Amygdala (tissue), 56 donors: ENCODE measurements at regions not wholly inside any gene's neighbourhood (a gene's known extent, or its start where the extent isn't known, plus 50 kb on each side); places are given as distances from the start of the nearest gene placed in this dataset.

Experiments used
- DNase-seq, 56 donors: peaks; one replicate each; lab custom pipeline; 2025; lab: John Stamatoyannopoulos, UW

DNA sequence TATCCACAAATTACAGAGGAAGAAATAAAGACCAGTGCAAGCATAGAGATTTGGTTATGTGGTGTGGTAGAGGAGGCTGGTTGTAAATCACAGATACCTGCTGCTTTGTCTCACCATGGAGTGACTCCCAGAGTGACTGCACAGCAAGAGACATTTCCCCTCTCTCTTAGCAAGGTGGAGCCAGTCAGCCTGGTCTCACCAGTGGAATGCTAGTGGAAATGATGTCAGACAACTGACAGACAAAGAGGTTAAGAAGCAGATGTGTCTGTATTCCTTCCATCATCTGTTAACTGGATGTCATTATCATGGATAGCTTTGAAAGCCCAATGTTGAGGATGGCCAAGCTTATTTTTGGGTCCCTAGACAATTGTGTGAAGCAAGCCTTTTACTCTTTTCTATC, 509.4 kb upstream of the SEMA6A start:
- DNase-seq, result peak in 3 of 56 donors; percentile 2 to 24 (median 5)

DNA sequence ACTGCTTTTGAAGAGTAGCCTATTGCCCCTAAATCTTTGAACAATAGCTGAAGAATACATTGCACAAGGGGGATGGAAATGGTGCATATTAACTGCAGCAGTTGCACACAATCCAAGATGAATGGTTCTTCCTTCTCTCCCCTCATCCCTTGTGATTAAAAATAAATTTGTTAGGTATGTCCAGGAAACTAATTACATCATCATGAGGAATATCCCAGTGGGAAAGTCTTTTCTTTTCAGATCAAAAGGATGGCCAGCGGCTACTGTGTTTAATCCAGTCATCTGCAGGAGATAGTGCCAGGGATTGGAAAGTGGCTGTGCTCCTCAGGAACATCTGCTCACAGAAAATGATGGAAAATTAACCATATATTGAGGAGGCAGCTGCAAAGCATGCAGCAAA, 508.4 kb upstream of the SEMA6A start:
- DNase-seq, result no peak

DNA sequence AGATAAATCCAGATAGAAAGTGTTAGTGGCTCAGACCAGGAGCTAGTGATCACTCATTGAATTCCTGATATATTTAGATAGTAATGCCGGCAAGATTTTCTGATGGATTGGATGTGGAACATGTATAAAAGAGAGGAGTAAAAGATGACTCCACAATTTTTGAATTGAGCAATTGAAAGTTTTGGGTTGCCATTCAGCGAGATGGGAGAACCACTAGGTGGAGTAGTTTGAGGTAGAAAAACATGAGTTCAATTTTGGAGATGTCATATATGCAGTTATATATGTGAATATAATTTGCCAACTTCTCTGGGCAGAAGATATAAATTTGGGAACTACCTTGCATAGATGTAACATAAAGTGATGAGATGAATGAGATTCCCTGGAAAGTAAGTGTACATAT, 502.5 kb upstream of the SEMA6A start:
- DNase-seq, result no peak

DNA sequence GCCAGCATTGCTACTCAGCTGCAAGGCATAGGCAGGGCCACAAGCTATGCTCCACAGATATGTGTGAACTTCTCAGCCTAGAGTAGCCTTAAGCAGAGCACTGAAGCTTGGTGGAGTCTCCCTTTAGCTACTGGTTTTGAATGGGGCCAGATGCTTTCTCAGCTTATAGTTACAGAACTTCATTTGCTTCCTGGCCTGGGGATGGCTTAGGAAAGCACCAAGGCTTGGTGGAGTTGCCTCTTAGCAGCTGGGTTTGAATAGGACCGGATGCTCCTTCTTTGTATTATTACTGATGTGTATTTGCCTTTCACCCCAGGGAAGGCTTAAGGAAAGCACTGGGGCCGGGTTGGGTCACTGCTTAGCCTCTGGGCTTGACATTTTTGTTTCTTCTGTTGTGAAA, 497.8 kb upstream of the SEMA6A start:
- DNase-seq, result no peak

DNA sequence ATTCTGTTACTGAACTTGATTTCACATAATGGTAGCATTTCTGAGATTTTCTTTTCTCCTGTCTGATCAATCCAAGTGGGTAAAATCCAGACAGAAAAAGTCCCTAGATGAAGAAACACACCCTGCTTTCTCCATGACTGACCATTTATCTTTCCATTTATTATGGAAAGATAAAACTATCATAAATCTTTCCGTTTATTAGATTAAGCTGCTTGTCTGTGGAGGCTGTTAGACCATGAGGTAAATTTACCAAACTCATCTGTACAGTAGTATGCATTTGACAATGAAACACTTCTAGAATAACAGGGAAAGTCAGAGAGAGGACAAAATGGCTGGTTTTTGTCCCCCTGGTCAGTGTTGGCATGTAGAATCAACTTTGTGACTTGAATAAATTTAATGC, 491.2 kb upstream of the SEMA6A start:
- no peak for DNase-seq

DNA sequence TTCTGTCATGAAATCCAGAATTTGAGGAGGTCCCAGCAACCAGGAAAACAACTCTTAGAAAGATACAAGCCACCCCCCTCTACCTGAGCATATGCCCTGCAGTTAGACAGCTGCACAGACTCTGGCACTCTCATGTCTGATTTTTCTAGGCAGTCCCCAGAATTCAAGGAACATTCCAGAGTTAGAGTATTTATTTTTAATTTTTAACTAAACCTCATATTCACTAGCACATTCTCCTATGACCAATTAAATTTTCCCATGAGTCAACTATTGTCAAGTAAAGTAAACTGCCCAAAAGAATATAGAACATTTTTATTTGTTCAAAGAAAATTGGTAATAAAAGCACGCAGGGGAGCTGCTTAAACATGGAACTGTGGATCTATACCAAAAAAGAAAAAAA, 490.5 kb upstream of the SEMA6A start:
- DNase-seq, result no peak

DNA sequence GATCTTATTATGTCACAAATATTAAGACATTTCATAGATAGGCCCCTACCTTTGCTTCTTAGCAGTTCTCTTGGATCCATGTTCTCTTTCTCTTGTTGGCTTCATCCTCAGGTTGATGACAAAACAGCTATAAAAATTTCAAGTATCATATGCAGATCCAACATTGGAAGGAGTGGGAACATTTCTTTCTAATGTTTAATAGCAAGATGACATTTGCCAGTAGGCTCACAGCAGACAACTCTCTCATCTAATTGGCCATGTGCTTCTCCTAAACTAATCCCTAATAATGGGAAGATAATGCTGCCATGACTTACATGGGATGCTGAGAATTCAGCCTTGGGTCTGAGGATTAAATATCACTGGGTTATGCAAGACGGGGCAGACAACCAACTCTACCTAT, 485.5 kb upstream of the SEMA6A start:
- DNase-seq, result no peak

DNA sequence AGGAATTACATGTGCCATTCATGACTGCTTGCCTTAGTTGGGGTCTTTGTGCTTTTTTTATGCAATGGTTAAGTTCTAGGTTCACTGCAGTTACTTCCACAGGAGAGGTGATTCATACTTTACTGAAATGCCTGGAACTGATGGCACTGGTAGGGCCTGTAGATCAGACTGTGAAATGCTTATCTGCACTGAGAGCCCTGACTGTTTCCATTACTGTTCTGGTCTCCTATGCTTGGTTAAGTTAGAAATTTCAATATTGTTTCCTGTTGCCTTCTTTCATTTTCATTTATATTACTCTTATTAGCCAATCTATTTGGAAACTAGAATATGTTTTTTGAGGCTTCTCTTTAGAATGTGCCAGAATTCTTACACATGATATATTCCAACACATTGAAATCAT, 484.1 kb upstream of the SEMA6A start:
- no peak for DNase-seq

DNA sequence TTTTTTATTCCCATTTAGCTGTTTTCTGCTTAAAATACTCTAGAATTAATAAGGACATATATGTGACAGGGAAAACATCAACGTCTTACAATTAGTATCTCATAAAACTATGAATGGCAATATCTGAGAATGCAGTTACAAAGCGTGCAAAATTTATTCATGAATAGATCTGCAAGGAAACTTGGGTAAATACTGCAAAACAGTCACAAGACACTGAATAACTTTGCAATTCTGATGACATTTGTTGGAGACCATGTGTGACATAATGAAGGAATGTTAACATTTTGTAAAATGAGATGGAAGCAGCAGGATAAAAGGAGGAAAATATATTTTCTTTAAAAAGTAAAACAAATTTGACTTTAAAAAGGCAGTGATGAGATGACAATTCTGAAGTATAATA, 480.9 kb upstream of the SEMA6A start:
- DNase-seq, result no peak

DNA sequence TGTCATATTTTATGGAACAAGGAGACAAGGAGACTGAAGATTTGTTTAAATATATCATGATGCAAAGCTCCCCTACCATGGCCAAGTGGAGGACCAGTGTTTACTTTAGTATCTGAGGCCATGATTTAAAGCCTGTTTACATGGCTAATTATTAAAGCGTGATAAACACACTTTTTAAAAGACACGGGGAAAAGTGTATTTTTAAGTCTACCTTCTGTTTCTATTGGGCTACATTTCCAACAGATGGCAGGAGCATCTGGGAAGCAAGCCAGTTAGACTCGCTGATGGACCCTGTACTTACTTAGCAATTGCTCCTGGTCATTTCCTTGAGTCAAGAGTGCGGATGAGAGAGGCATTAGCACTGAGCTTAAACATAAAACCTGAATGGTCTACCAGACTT, 480.3 kb upstream of the SEMA6A start:
- no peak for DNase-seq

DNA sequence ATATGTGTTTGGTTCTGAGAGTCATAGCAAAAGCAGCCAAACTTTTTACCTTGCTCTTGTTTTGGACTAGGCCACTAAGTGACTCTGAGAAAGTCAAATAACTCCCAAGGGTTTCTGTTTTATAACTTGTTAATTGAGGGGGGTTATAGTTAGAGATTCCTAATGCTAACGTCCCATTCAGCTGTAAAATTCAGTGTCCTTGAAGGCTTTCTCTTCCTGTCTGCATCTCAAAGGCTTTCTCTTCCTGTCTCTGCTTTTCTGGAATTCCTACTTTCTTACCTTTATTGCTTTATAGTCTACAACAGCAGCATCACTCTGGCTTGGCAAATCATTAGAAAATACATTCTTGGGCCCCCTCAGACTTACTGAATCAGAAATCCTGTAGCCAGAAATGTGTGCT, 479.5 kb upstream of the SEMA6A start:
- no peak for DNase-seq

DNA sequence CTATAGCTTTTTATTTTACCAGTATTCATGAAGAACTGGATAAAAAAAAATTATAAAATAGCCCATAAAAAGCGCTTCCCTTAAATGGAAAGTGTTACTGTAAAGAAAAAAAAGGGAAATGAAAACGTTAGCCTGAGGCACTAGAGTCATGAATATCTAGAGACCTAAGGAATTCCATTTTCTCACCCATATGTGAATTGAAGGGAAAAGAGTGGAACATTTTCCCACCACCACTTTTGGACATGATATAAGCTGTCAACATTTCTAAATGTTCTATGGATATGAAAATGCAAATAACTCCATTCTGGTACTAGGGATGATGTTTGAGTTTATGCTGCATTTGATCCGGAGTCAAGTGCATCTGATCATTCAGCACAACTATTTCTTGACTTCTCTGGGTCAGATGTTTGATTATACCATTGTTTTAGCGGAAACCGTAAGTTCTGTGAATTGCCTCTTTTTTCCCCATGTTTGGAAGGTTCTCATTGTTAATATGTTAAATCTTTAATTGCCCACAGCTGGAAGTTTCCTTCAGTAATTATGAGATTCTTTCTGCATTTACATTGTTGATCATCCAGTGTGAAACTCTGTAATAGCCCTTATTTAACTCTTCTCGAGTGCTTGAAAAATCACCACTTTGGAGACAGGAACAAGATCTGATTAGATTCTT, 467.4 kb upstream of the SEMA6A start:
- no peak for DNase-seq

DNA sequence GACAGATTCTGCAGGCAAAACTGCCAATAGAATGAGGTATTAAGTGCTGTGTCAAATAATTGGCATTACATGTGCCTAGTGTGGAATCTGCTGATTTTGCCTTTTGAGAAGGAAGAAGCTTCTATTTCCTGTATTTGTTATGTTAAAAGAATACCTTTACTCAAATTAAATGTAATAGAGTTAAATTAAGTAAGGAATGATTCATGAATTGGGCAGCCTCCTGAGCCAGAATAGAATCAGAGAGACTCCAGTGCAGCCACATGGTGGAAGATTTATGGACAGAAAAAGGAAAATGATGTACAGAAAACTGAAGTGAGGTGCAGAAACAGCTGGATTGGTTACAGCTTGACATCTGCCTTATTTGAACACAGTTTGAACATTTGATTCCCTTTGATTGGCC, 464.4 kb upstream of the SEMA6A start:
- no peak for DNase-seq

DNA sequence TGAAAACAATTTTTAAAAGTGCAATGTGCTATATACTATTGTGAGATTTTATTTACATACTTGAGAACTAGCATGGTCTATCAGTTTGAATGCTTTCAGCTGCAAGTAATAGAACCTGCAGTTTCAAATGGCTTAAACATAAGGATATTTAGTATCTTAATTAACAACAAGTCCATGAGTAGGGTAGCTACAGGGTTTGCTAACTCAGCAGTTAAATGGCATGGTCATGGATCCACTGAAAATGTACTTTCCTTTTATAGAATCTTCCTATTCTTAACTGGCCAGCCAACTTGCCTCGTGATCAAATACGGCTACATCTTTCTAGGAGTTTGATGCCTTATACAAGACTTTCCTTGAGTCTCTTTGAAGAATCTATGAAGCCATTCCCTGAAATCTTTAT, 452.8 kb upstream of the SEMA6A start:
- no peak for DNase-seq

DNA sequence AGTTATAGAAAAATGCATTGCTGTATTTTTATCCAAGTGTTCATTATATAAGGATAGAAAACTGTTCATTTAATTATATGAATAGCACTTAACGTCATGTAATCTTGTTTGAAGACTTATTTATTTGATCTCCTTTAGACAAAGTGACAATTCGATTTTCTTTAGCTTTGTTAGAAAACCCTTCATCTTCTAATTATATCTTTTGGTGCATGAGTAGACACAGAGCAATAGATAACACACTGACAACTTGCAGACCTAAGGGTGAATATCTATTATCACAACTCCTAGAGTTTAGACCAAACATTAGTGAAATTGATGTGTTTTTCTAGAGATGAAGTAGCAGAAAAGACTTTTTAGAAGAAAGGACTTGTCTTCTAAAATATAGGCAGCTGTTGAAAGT, 446.4 kb upstream of the SEMA6A start:
- DNase-seq, result no peak

DNA sequence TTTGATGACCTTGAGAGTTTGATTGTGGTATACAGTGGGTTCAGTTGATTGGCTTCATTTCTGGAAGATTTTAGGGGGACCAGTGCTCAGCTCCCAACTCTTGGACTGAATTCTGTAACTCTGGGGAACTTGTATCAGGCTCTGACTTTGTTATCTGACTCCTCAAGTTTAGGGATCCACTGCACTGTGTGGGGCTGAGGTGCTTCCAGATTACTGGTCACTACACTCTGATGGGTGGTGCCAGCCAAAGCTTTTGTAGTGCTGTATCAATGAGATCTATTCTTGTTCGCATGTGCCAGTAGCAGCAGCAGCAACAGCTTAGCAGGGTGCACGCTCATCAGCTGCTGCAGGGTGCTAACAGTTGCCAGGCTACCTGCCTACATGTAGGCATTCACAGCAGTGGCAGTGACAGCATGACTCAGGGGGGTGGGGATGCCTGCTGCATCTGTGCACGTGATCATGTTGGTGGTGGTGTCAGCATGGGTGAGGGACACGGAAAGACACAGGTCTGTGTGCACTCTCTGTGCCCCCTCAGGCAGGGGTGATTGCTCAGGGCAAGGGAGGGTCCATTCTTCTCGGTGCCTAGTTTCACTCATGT, 438.8 kb upstream of the SEMA6A start:
- peak in 4 of 56 donors; percentile 0 to 25 (median 2) for DNase-seq

DNA sequence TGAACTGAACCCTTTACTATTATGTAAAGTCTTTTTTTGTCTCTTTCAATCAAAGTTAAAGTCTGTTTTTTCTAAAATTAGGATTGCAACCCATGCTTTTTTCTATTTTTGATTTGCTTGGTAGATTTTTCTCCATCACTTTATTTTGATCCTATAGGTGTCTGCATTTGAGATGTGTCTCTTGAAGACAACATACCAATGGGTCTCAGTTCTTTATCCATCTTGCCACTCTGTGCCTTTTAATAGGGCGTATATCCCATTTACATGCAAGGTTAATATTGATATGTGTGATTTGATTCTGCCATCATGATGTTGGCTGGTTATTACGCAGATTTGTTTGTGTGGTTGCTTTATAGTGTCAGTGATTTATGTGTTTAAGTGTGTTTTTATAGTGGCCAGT, 436.0 kb upstream of the SEMA6A start:
- DNase-seq, result no peak

DNA sequence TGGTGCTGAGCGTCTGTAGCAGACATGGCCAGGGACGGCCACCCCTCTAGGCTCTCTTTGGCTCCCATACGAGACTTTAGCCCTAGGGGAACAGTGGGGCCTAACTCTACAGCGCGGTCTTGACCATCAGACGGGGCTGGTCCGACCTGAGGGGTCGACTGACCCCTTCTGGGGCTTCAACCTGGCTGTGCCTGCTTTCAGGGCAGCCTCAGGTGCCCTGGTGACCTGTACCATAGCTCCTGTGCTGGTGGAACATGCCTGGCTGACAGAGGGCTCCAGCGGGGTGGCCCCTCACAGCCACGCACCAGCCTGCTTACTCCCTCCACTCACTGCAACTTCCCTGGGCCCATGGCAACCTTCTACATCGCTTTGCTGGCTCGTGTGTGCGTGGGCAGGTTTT, 423.4 kb upstream of the SEMA6A start:
- no peak for DNase-seq

DNA sequence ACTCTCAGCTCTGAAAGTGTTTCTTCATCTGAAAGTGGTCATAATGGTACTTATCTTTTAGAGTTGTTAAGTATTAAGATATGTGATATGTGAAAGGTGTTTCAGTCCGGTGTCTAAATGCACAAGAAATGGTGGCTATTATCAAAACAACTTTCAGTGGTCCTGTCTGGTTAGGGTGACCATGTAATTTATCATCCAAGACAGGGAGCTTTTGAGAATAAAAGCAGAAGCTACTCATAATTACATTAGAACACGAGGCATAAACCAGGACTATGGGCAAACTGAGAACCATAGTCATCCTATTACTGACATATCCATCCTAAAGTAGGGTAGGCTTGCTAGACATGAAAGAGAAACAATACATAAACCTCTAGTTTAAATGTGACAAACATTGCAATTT, 418.1 kb upstream of the SEMA6A start:
- DNase-seq, result no peak

DNA sequence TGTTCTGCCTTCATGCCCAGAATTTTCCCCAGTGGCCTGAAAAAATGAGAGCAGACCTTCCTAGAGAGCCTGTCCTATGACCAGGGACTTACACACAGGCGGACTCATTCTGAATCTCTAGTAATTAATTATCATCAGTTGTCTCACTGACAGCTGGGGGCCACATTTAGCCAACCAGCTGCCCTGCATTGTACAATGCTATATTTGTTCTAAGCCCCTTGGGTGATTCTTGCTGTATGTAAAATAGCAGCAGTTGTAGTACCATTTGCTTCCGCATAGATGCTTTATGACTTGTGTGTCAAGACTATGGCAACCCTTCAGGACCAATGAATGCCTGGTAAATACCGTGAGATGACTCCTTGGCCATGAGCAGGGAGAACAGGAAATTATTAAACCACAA, 415.4 kb upstream of the SEMA6A start:
- DNase-seq, result peak in 21 of 56 donors; percentile 1 to 58 (median 11)

DNA sequence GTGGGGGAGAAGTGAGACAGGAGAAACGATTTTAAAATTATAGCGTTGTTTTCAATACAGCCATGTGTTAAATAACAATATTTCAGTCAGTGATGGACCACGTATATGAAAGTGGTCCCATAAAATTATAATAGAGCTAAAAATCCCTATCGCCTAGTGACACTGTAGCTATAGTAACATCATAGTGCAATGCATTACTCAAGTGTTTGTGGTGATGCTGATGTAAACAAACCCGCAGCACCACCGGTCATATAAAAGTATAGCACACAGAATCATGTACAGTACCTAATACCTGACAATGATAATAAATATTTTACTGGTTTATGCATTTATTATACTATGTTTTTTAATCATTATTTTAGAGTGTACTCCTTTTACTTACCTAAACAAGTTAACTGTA, 407.4 kb upstream of the SEMA6A start:
- DNase-seq, result no peak

DNA sequence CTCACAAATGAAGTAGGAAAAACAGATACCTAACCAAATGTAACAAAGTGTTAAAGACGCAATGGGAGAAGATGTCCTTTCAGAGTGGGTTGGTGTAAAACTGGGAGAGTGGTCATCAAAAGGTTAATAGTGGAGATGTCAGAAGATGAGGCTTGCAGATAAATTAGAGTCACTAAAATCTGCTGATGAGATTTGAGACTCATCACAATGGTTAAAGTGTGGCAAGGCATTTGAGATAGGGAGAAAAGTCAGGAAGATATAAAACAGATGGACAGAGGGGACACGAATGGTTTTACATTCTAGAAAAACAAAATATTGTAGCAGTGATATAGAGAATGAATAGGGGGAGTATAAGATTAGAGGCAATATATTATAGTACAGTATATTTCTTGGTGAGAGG, 406.0 kb upstream of the SEMA6A start:
- no peak for DNase-seq

DNA sequence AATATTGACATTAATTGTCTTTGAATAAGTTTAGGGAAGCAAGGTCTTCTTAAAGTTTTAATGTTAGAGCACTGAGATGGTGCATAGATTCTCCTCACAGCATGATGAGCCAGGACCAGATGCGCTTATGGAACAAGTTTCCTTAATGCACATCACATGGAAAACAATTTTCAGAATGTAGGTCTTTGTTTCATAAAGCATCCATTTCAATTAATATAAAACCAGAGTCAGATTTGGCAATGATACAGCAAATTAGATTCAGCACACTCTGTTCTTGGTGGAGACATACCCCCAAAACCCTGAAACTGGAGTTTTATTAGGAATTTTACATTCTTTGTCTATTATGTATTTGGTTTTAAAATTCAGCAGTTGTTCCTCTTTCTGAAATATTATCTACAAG, 402.1 kb upstream of the SEMA6A start:
- no peak for DNase-seq
